H1 (cell line): ENCODE measurements at regions not wholly inside any gene's neighbourhood (a gene's known extent, or its start where the extent isn't known, plus 50 kb on each side); places are given as distances from the start of the nearest gene placed in this dataset.

ENCODE experiments used
- CTCF ChIA-PET: fragments of 300-600 bp; sonication (Branson Sonifier 250); formaldehyde crosslinking; loops from one replicate; lab custom pipeline; 2021; ENCODE audit not compliant: partially characterized antibody; lab: Charles Lee
- POLR2A ChIA-PET: fragments of 300-600 bp; sonication (Branson Sonifier 250); formaldehyde crosslinking; loops from one replicate; lab custom pipeline; 2021; ENCODE audit warnings: inconsistent platforms; ENCODE audit not compliant: partially characterized antibody; lab: Charles Lee
- DNase-seq, 2 experiments: peaks; one replicate each; pipeline versions ENCODE4 v3.0.0 to v3.0.0-alpha.2; 2010 to 2022; ENCODE audit warnings: low spot score in 2 of 2, low read depth in 1 of 2, mixed read lengths in 1 of 2
- FAIRE-seq: peaks from 2 replicates; lab custom pipeline; 2011; peaks lifted over from hg19 to GRCh38; lab: Jason Lieb, UNC
- H2AFZ ChIP-seq: 2 replicates; pipeline ENCODE4 v1.8.1; 2012; ENCODE audit warnings: low read length, inconsistent platforms
- H2AK5ac ChIP-seq: 2 replicates; pipeline ENCODE4 v1.6.1; 2013; ENCODE audit warnings: low read depth, low read length
- H2BK120ac ChIP-seq: replicated peaks from 2 replicates; pipeline ENCODE3; 2013; ENCODE audit warnings: low read depth, low read length, inconsistent platforms
- H2BK12ac ChIP-seq: 2 replicates; pipeline ENCODE4 v1.6.1; 2013; ENCODE audit warnings: low read depth, low read length
- H2BK15ac ChIP-seq: 2 replicates; pipeline ENCODE4 v1.6.1; 2013; ENCODE audit warnings: low read length
- H2BK20ac ChIP-seq: 2 replicates; pipeline ENCODE4 v1.6.1; 2013; ENCODE audit warnings: low read length
- H2BK5ac ChIP-seq: 2 replicates; pipeline ENCODE4 v1.6.1; 2013; ENCODE audit warnings: low read depth, low read length
- H3K14ac ChIP-seq: 2 replicates; pipeline ENCODE4 v1.6.1; 2013; ENCODE audit warnings: inconsistent platforms; ENCODE audit not compliant: insufficient read length
- H3K18ac ChIP-seq: 2 replicates; pipeline ENCODE4 v1.6.1; 2013; ENCODE audit warnings: low read length; ENCODE audit errors: extremely low read depth
- H3K23ac ChIP-seq: 2 replicates; pipeline ENCODE4 v1.6.1; 2013; ENCODE audit warnings: inconsistent platforms; ENCODE audit not compliant: insufficient read length
- H3K23me2 ChIP-seq: 2 replicates; pipeline ENCODE4 v1.6.1; 2013; ENCODE audit warnings: low read depth, low read length
- H3K27ac ChIP-seq: 2 replicates; pipeline ENCODE4 v1.6.1; 2011; ENCODE audit warnings: low read depth, low read length, inconsistent platforms
- H3K27me3 ChIP-seq, 4 experiments: replicated peaks in 1 of 4; 1 replicate in 1 of 4; 2 replicates in 3 of 4; pipeline versions ENCODE4 v1.6.1 to v1.8.1; 2011 to 2013; ENCODE audit warnings: low read length in 3 of 4, mild to moderate bottlenecking in 3 of 4, inconsistent platforms in 2 of 4, mixed read lengths in 2 of 4, moderate library complexity in 1 of 4; ENCODE audit not compliant: control insufficient read depth in 3 of 4, insufficient read depth in 3 of 4; ENCODE audit errors: extremely low read depth in 1 of 4
- H3K36me3 ChIP-seq, 4 experiments: 2 replicates each; pipeline versions ENCODE4 v1.6.1 to v1.8.1; 2011 to 2013; ENCODE audit warnings: mild to moderate bottlenecking in 4 of 4, low read length in 3 of 4, moderate library complexity in 2 of 4, control low read depth in 1 of 4, inconsistent platforms in 1 of 4; ENCODE audit not compliant: insufficient read depth in 4 of 4, control insufficient read depth in 2 of 4
- H3K4ac ChIP-seq: replicated peaks from 2 replicates; pipeline ENCODE3; 2013; ENCODE audit warnings: low read length, low read depth, mixed read lengths, inconsistent platforms; ENCODE audit not compliant: insufficient read length
- H3K4me1 ChIP-seq, 4 experiments: replicated peaks in 1 of 4; 1 replicate in 1 of 4; 2 replicates in 3 of 4; pipeline versions ENCODE4 v1.6.1 to v1.8.1; 2011 to 2013; ENCODE audit warnings: low read length in 3 of 4, inconsistent platforms in 2 of 4, mixed read lengths in 1 of 4; ENCODE audit not compliant: insufficient read depth in 4 of 4, control insufficient read depth in 3 of 4
- H3K4me2 ChIP-seq, 2 experiments: 2 replicates each; pipeline versions ENCODE4 v1.6.1 to v1.8.1; 2011 to 2013; ENCODE audit warnings: low read depth in 2 of 2, low read length in 2 of 2, control low read depth in 1 of 2, inconsistent platforms in 1 of 2, mild to moderate bottlenecking in 1 of 2; ENCODE audit not compliant: insufficient read depth in 1 of 2
- H3K4me3 ChIP-seq, 4 experiments: fragments of 200-600, 300-600 bp in 1 of 4; sonication (generic), shearing (Covaris generic), sonication (Bioruptor Twin) in 1 of 4; 2 replicates each; pipeline versions ENCODE4 v1.5.1 to v1.8.1; 2011 to 2016; ENCODE audit warnings: low read length in 4 of 4, low read depth in 3 of 4, control low read depth in 2 of 4, inconsistent platforms in 2 of 4, mild to moderate bottlenecking in 2 of 4, mixed read lengths in 1 of 4, moderate library complexity in 1 of 4; ENCODE audit not compliant: insufficient read depth in 2 of 4; ENCODE audit errors: extremely low read depth in 1 of 4
- H3K56ac ChIP-seq: replicated peaks from 2 replicates; pipeline ENCODE3; 2013; ENCODE audit warnings: low read depth, mild to moderate bottlenecking, mixed read lengths, low read length, inconsistent platforms; ENCODE audit not compliant: insufficient read length
- H3K79me1 ChIP-seq: 2 replicates; pipeline ENCODE4 v1.6.1; 2013; ENCODE audit warnings: low read depth, low read length, control low read depth
- H3K79me2 ChIP-seq, 2 experiments: 2 replicates each; pipeline versions ENCODE4 v1.6.1 to v1.8.1; 2012 to 2013; ENCODE audit warnings: low read length in 2 of 2, mild to moderate bottlenecking in 2 of 2, inconsistent platforms in 1 of 2; ENCODE audit not compliant: insufficient read depth in 2 of 2, control insufficient read depth in 1 of 2
- H3K9ac ChIP-seq, 4 experiments: replicated peaks in 1 of 4; 1 replicate in 1 of 4; 2 replicates in 3 of 4; pipeline versions ENCODE4 v1.6.1 to v1.8.1; 2011 to 2013; ENCODE audit warnings: low read depth in 3 of 4, low read length in 3 of 4, control low read depth in 2 of 4, mild to moderate bottlenecking in 2 of 4, moderate library complexity in 2 of 4, inconsistent platforms in 1 of 4; ENCODE audit errors: extremely low read depth in 1 of 4
- H3K9me3 ChIP-seq, 2 experiments: 2 replicates each; pipeline versions ENCODE4 v1.6.1 to v1.8.1; 2012 to 2013; ENCODE audit warnings: mild to moderate bottlenecking in 2 of 2, moderate library complexity in 2 of 2, control low read depth in 1 of 2, inconsistent platforms in 1 of 2, low read depth in 1 of 2, low read length in 1 of 2, mixed read lengths in 1 of 2; ENCODE audit not compliant: insufficient read depth in 2 of 2
- H4K20me1 ChIP-seq, 2 experiments: replicated peaks in 1 of 2; 2 replicates each; pipeline versions ENCODE3 to v1.8.1; 2011 to 2013; ENCODE audit warnings: inconsistent platforms in 2 of 2, low read length in 2 of 2, mild to moderate bottlenecking in 1 of 2; ENCODE audit not compliant: insufficient read depth in 2 of 2, control insufficient read depth in 1 of 2
- H4K5ac ChIP-seq: 2 replicates; pipeline ENCODE4 v1.6.1; 2013; ENCODE audit warnings: low read length, low read depth, mixed read lengths, inconsistent platforms; ENCODE audit not compliant: insufficient read length
- H4K8ac ChIP-seq: 2 replicates; pipeline ENCODE4 v1.8.0; 2013; ENCODE audit warnings: mild to moderate bottlenecking, moderate library complexity, low read length, inconsistent platforms; ENCODE audit not compliant: insufficient read depth; ENCODE audit errors: extremely low read depth
- H4K91ac ChIP-seq: replicated peaks from 2 replicates; pipeline ENCODE3; 2013; ENCODE audit warnings: low read length, mixed read lengths, inconsistent platforms; ENCODE audit not compliant: insufficient read length
- CTBP2 ChIP-seq: IDR thresholded peaks from 2 replicates; pipeline ENCODE4 v1.7.0; 2011; ENCODE audit warnings: borderline replicate concordance, mild to moderate bottlenecking, moderate library complexity, mixed read lengths, low read length; ENCODE audit not compliant: insufficient read depth, insufficient read length
- RAD21 ChIP-seq, 2 experiments: IDR thresholded peaks in 1 of 2; conservative IDR thresholded peaks in 1 of 2; 2 replicates each; pipeline ENCODE4 v1.6.1; 2011; ENCODE audit warnings: low read depth in 2 of 2, low read length in 2 of 2, improper control_type of control experiment in 1 of 2, inconsistent platforms in 1 of 2, mild to moderate bottlenecking in 1 of 2, moderate library complexity in 1 of 2
- SIX5 ChIP-seq: IDR thresholded peaks from 2 replicates; pipeline ENCODE4 v1.6.1; 2011; ENCODE audit warnings: mild to moderate bottlenecking, low read depth, low read length
- TCF12 ChIP-seq: IDR thresholded peaks from 2 replicates; pipeline ENCODE4 v1.6.1; 2011; ENCODE audit warnings: low read depth, mild to moderate bottlenecking, low read length
- WGBS, 2 experiments: shearing (Covaris generic) in 1 of 2; methylation state at CpG; one replicate each; pipeline versions ENCODE4 v1.1.6 to v1.1.7; 2013 to 2015; ENCODE audit warnings: low lambda C conversion rate in 2 of 2, mixed read lengths in 2 of 2, inconsistent platforms in 1 of 2, low coverage in 1 of 2, missing lambda C conversion rate in 1 of 2; ENCODE audit not compliant: insufficient replicate concordance in 2 of 2, insufficient coverage in 1 of 2, insufficient read length in 1 of 2; ENCODE audit errors: extremely low coverage in 1 of 2, missing lambda C conversion rate in 1 of 2; 5-methylcytosine and 5-hydroxymethylcytosine counted together
- TF ChIP-seq, protein P1 (sequence below), 3 experiments: IDR thresholded peaks; 1 replicate in 2 of 3; 2 replicates in 1 of 3; pipeline versions ENCODE4 v1.5.1 to v1.6.1; 2011; ENCODE audit warnings: low read length in 3 of 3, mild to moderate bottlenecking in 3 of 3, inconsistent platforms in 2 of 3, low read depth in 1 of 3, moderate library complexity in 1 of 3; ENCODE audit not compliant: insufficient read depth in 1 of 3; ENCODE audit errors: control extremely low read depth in 1 of 3

DNA sequence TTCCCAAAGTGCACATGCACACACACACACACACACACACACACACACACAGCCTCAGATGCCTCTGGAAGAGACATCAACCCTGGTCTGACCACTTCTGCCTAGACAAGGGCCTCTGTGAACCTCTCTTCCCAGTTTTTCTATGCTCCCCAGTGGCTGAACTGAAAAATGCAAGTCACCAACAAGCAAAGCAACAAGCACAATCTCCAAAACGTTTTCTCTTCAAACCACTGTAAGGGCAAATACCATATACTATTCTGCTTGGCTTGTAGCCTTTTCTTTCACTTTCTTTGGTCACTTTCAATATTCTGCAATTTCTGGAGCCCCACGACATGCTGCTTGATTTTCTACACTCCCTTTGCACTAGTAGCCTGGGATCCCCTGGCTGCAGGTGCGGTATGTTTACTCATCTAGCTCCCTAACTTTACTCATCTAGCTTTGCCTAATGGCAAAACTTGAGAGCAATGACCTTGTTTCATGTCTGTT is 121.4 kb upstream of the DST start:
- ChIA-PET POLR2A (interaction anchor here (1.5 kb wide), 1 partner anchor 28 kb away, joined by 3 read pairs; no protein-coding TSS in a partner anchor), CTCF (interaction anchor here (0.6 to 2.1 kb wide), 18 partner anchors 10 to 246 kb away, joined by 3 to 9 read pairs (median 4); partner anchors contain the start of gene DST)
- Histone ChIP-seq H3K4me1 (peaks cover 0 to 9% (median 6%) of the 10 kb centered on the region in 4 experiments; a peak in 3 of 7 replicates), H4K91ac (no peak overlapping the region), H3K23me2 (no peaks in the 10 kb centered on the region; the same call in 1 of the 2 replicates), H3K14ac (no peak overlapping the region), H3K27ac (no peak overlapping the region), H3K18ac (no peak overlapping the region), H4K20me1 (peaks cover 0 to 2% of the 10 kb centered on the region in 2 experiments), H3K4me2 (no peak overlapping the region), H3K36me3 (no peaks in the 10 kb centered on the region), H3K23ac (no peak overlapping the region), H3K79me1 (no peaks in the 10 kb centered on the region), H4K5ac (no peak overlapping the region), H2BK5ac (no peak overlapping the region), H3K4me3 (no peak overlapping the region), H3K27me3 (no peaks in the 10 kb centered on the region), H2BK12ac (no peak overlapping the region), H3K56ac (no peak overlapping the region), H3K4ac (no peak overlapping the region), H2AK5ac (no peak overlapping the region), H2AFZ (no peak overlapping the region), H2BK120ac (no peak overlapping the region), H3K79me2 (peaks cover 0 to 85% of the 10 kb centered on the region in 2 experiments; a peak in 3 of 4 replicates), H3K9me3 (no peaks in the 10 kb centered on the region), H4K8ac (no peak overlapping the region), H3K9ac (no peak overlapping the region), H2BK20ac (no peak overlapping the region), H2BK15ac (no peak overlapping the region)
- no peak for DNase-seq
- no peak for TF ChIP-seq SIX5
- no peak for TF ChIP-seq TCF12
- TF ChIP-seq RAD21 (IDR thresholded peaks at IDR 0.05 in 1 of 2, conservative IDR thresholded peaks at IDR 0.05 in 1 of 2; ENCODE audit: low read depth in 2 of 2, low read length in 2 of 2) = peak; percentile 55 to 60; a peak in 3 of 4 replicates
- TF ChIP-seq CTBP2 = no peak
- TF ChIP-seq, protein P1, sequence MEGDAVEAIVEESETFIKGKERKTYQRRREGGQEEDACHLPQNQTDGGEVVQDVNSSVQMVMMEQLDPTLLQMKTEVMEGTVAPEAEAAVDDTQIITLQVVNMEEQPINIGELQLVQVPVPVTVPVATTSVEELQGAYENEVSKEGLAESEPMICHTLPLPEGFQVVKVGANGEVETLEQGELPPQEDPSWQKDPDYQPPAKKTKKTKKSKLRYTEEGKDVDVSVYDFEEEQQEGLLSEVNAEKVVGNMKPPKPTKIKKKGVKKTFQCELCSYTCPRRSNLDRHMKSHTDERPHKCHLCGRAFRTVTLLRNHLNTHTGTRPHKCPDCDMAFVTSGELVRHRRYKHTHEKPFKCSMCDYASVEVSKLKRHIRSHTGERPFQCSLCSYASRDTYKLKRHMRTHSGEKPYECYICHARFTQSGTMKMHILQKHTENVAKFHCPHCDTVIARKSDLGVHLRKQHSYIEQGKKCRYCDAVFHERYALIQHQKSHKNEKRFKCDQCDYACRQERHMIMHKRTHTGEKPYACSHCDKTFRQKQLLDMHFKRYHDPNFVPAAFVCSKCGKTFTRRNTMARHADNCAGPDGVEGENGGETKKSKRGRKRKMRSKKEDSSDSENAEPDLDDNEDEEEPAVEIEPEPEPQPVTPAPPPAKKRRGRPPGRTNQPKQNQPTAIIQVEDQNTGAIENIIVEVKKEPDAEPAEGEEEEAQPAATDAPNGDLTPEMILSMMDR (IDR thresholded peaks at IDR 0.05; ENCODE audit: control extremely low read depth in 1 of 3, insufficient read depth in 1 of 3, low read depth in 1 of 3, low read length in 3 of 3) = peak in 2 of 3 experiments; percentile 46 to 63; a peak in 2 of 4 replicates
- 42% methylated on average over 3 of the region's 3 CpGs; no CpG with 5 or more reads in 1 of the 2 experiments for WGBS, 2 experiments
- FAIRE-seq = peak; percentile 28
